HG03520 (cell line): ENCODE measurements at regions not wholly inside any gene's neighbourhood (a gene's known extent, or its start where the extent isn't known, plus 50 kb on each side); places are given as distances from the start of the nearest gene placed in this dataset.
A peak's percentile ranks its signal among the peaks of the same experiment; 100 is the strongest.

Experiments used
- ATAC-seq: cut with Tn5 transposase; IDR thresholded peaks from one replicate; pipeline ENCODE4 v1.9.1; 2021; ENCODE audit warnings: mild to moderate bottlenecking, moderate library complexity; ENCODE audit not compliant: unreplicated experiment

- no peak for ATAC-seq
Observed at GRCh38 chr13:74004109-74004508, 130.1 kb downstream of the KLF12 start.

GRCh38 chr13:74003374-74003773 is 130.8 kb downstream of the KLF12 start:
- ATAC-seq = no peak

- no peak for ATAC-seq
Observed at GRCh38 chr13:74000876-74001275, 133.3 kb downstream of the KLF12 start.

- peak; percentile 90 for ATAC-seq
Observed at GRCh38 chr13:73998631-73999030, 135.6 kb downstream of the KLF12 start.

GRCh38 chr13:73997964-73998363 is 136.2 kb downstream of the KLF12 start:
- no peak for ATAC-seq

- ATAC-seq = no peak
Observed at GRCh38 chr13:73996569-73996968, 137.6 kb downstream of the KLF12 start.

GRCh38 chr13:73995736-73996135 is 138.5 kb downstream of the KLF12 start:
- ATAC-seq = no peak

- ATAC-seq = no peak
Observed at GRCh38 chr13:73993661-73994060, 140.5 kb downstream of the KLF12 start.

GRCh38 chr13:73991884-73992283 is 142.3 kb downstream of the KLF12 start:
- ATAC-seq = no peak

- no peak for ATAC-seq
Observed at GRCh38 chr13:73991384-73991783, 142.8 kb downstream of the KLF12 start.

- ATAC-seq = no peak
Observed at GRCh38 chr13:73989244-73989843, 144.9 kb downstream of the KLF12 start.

- no peak for ATAC-seq
Observed at GRCh38 chr13:73988461-73988860, 145.7 kb downstream of the KLF12 start.

- no peak for ATAC-seq
Observed at GRCh38 chr13:73987618-73988017, 146.6 kb downstream of the KLF12 start.

- no peak for ATAC-seq
Observed at GRCh38 chr13:73985783-73986182, 148.4 kb downstream of the KLF12 start.

GRCh38 chr13:73984949-73985691 is 149.1 kb downstream of the KLF12 start:
- ATAC-seq = no peak

- no peak for ATAC-seq
Observed at GRCh38 chr13:73984201-73984600, 150.0 kb downstream of the KLF12 start.

GRCh38 chr13:73983109-73983508 is 151.1 kb downstream of the KLF12 start:
- no peak for ATAC-seq

GRCh38 chr13:73981595-73981994 is 152.6 kb downstream of the KLF12 start:
- ATAC-seq = no peak

- no peak for ATAC-seq
Observed at GRCh38 chr13:73975767-73976166, 158.4 kb downstream of the KLF12 start.

GRCh38 chr13:73974051-73974450 is 160.2 kb downstream of the KLF12 start:
- no peak for ATAC-seq

GRCh38 chr13:73973156-73973555 is 161.0 kb downstream of the KLF12 start:
- no peak for ATAC-seq

- ATAC-seq = no peak
Observed at GRCh38 chr13:73972545-73972944, 161.7 kb downstream of the KLF12 start.

GRCh38 chr13:73971481-73971880 is 162.7 kb downstream of the KLF12 start:
- no peak for ATAC-seq
